DND-41 (cell line): ENCODE measurements at regions not wholly inside any gene's neighbourhood (a gene's known extent, or its start where the extent isn't known, plus 50 kb on each side); places are given as distances from the start of the nearest gene placed in this dataset.
"Not testable (repeated sequence)": the region's sequence is repeated elsewhere in the genome, so short reads cannot be mapped to it uniquely, and the experiment has no call there.

Experiments used
- ATAC-seq: fragments of 200-7000 bp; cut with Tn5 transposase; 3 replicates; pipeline ENCODE4 v1.9.1; 2021; ENCODE audit warnings: low read depth; ENCODE audit not compliant: insufficient read depth
- DNase-seq: peaks from one replicate; pipeline ENCODE4 v3.0.0-alpha.2; 2020
- H2AFZ ChIP-seq: 2 replicates; pipeline ENCODE4 v1.6.0; 2012; ENCODE audit warnings: low read depth, low read length
- H3K27ac ChIP-seq: 2 replicates; pipeline ENCODE4 v1.5.1; 2012; ENCODE audit warnings: low read length, inconsistent platforms
- H3K27me3 ChIP-seq: fragments of 200-600 bp; sonication (generic); 2 replicates; pipeline ENCODE4 v1.6.0; 2012; ENCODE audit warnings: low read length, mild to moderate bottlenecking, inconsistent platforms; ENCODE audit not compliant: insufficient read depth, poor library complexity
- H3K36me3 ChIP-seq: 2 replicates; pipeline ENCODE4 v1.5.1; 2012; ENCODE audit warnings: low read length, inconsistent platforms; ENCODE audit not compliant: insufficient read depth
- H3K4me1 ChIP-seq: 2 replicates; pipeline ENCODE4 v1.5.1; 2012; ENCODE audit warnings: mild to moderate bottlenecking, low read length; ENCODE audit not compliant: insufficient read depth
- H3K4me2 ChIP-seq: 2 replicates; pipeline ENCODE4 v1.6.0; 2012; ENCODE audit warnings: mild to moderate bottlenecking, moderate library complexity, low read length, inconsistent platforms; ENCODE audit not compliant: insufficient read depth
- H3K4me3 ChIP-seq, 2 experiments: fragments of 200-600 bp in 1 of 2; shearing (Covaris generic) in 1 of 2; 2 replicates each; pipeline ENCODE4 v1.5.1; 2012 to 2016; ENCODE audit warnings: inconsistent platforms in 2 of 2, low read length in 2 of 2, mild to moderate bottlenecking in 2 of 2, low read depth in 1 of 2, moderate library complexity in 1 of 2
- H3K79me2 ChIP-seq: 2 replicates; pipeline ENCODE4 v1.6.0; 2012; ENCODE audit warnings: low read length, inconsistent platforms; ENCODE audit not compliant: insufficient read depth
- H3K9ac ChIP-seq: 2 replicates; pipeline ENCODE4 v1.6.0; 2012; ENCODE audit warnings: low read depth, mild to moderate bottlenecking, inconsistent platforms, low read length, moderate library complexity
- H3K9me3 ChIP-seq: 2 replicates; pipeline ENCODE4 v1.5.1; 2012; ENCODE audit warnings: low read length, moderate library complexity, mild to moderate bottlenecking, inconsistent platforms; ENCODE audit not compliant: insufficient read depth, severe bottlenecking
- H4K20me1 ChIP-seq: 2 replicates; pipeline ENCODE4 v1.6.0; 2012; ENCODE audit warnings: low read length; ENCODE audit not compliant: insufficient read depth
- EZH2 ChIP-seq: IDR thresholded peaks from 3 replicates; pipeline ENCODE4 v1.6.1; 2012; ENCODE audit warnings: borderline replicate concordance, low read depth, mild to moderate bottlenecking, moderate library complexity, low read length, inconsistent platforms; ENCODE audit not compliant: severe bottlenecking
- TF ChIP-seq, protein P1 (sequence below): IDR thresholded peaks from 2 replicates; pipeline ENCODE4 v1.5.1; 2012; ENCODE audit warnings: borderline replicate concordance, low read length, moderate library complexity, mild to moderate bottlenecking; ENCODE audit not compliant: poor library complexity, severe bottlenecking; ENCODE audit errors: extremely low read depth

GRCh38 chr18:68397241-68398035 is 317.5 kb downstream of the TMX3 start:
- H3K9me3 ChIP-seq: no peaks in the 10 kb centered on the region
- no peak overlapping the region for H3K4me3 ChIP-seq
- no peaks in the 10 kb centered on the region for H3K79me2 ChIP-seq
- H2AFZ ChIP-seq: no peak overlapping the region
- no peak overlapping the region for H3K4me2 ChIP-seq
- H3K9ac ChIP-seq: no peak overlapping the region
- H3K27ac ChIP-seq: no peak overlapping the region
- no peak for DNase-seq
- no peak for ATAC-seq
- TF ChIP-seq EZH2: no peak
- TF ChIP-seq, protein P1, sequence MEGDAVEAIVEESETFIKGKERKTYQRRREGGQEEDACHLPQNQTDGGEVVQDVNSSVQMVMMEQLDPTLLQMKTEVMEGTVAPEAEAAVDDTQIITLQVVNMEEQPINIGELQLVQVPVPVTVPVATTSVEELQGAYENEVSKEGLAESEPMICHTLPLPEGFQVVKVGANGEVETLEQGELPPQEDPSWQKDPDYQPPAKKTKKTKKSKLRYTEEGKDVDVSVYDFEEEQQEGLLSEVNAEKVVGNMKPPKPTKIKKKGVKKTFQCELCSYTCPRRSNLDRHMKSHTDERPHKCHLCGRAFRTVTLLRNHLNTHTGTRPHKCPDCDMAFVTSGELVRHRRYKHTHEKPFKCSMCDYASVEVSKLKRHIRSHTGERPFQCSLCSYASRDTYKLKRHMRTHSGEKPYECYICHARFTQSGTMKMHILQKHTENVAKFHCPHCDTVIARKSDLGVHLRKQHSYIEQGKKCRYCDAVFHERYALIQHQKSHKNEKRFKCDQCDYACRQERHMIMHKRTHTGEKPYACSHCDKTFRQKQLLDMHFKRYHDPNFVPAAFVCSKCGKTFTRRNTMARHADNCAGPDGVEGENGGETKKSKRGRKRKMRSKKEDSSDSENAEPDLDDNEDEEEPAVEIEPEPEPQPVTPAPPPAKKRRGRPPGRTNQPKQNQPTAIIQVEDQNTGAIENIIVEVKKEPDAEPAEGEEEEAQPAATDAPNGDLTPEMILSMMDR: no peak
- H3K27me3 ChIP-seq: no peaks in the 10 kb centered on the region
- no peaks in the 10 kb centered on the region for H3K4me1 ChIP-seq
- H3K36me3 ChIP-seq: no peaks in the 10 kb centered on the region
- no peaks in the 10 kb centered on the region for H4K20me1 ChIP-seq

GRCh38 chr18:68394705-68395104 is 320.2 kb downstream of the TMX3 start:
- Histone ChIP-seq H2AFZ (no peak overlapping the region), H4K20me1 (no peaks in the 10 kb centered on the region), H3K27ac (no peak overlapping the region), H3K4me2 (no peak overlapping the region), H3K9ac (no peak overlapping the region), H3K4me3 (no peak overlapping the region), H3K79me2 (no peaks in the 10 kb centered on the region), H3K27me3 (no peaks in the 10 kb centered on the region), H3K36me3 (no peaks in the 10 kb centered on the region), H3K9me3 (no peaks in the 10 kb centered on the region), H3K4me1 (no peaks in the 10 kb centered on the region)
- DNase-seq (no peak), ATAC-seq (no peak)
- TF ChIP-seq EZH2: no peak
- TF ChIP-seq, protein P1: no peak

DNA sequence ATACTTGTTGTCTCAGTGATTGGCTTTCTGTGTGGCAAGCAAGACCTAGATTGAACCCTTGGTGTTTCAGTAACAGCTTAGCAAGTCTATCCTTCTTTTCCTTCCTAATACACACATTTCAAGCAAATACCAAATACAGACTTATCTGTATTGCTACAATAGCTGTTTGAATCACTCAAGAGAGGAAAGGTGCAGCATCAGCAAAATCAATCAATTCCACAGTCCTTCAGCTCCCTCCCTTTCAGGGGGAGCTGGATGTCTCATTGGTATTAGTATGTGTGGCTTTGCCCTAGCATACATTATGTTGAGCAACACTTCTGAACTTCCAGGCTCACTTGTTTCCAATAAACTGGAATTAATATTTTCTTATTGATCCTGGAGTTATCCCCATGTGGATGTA is 323.1 kb downstream of the TMX3 start:
- H3K27me3 ChIP-seq: no peaks in the 10 kb centered on the region
- H4K20me1 ChIP-seq: no peaks in the 10 kb centered on the region
- no peak overlapping the region for H3K4me2 ChIP-seq
- H3K27ac ChIP-seq: no peak overlapping the region
- ATAC-seq (no peak), DNase-seq (no peak)
- TF ChIP-seq, protein P1: no peak
- TF ChIP-seq EZH2: no peak
- H3K9ac ChIP-seq: no peak overlapping the region
- no peaks in the 10 kb centered on the region for H3K36me3 ChIP-seq
- H2AFZ ChIP-seq: no peak overlapping the region
- no peaks in the 10 kb centered on the region for H3K79me2 ChIP-seq
- no peaks in the 10 kb centered on the region for H3K4me1 ChIP-seq
- H3K4me3 ChIP-seq: no peak overlapping the region
- no peaks in the 10 kb centered on the region for H3K9me3 ChIP-seq

DNA sequence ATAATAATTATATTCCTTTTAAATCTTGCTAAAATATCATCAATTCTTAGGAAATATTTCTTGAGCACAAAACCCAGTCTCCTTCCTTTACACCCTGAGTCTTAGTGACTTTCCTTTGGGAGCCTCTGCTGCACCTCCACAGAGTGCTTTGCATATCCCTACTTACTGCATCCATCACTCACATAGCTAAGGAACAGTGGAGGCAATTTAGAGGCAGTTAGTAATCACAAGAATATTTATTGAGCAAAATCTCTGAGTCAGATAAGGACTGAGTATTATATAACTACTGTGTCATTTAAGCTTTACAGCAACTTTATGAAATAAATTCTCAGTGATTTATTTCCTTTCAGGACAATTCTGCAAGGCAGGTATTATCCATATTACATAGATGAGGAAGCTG is 327.7 kb downstream of the TMX3 start:
- Histone ChIP-seq H3K4me3 (no peak overlapping the region), H3K79me2 (no peaks in the 10 kb centered on the region), H3K36me3 (no peaks in the 10 kb centered on the region), H3K4me1 (no peaks in the 10 kb centered on the region), H3K27ac (no peak overlapping the region), H3K27me3 (no peaks in the 10 kb centered on the region), H3K9ac (no peak overlapping the region), H3K9me3 (no peaks in the 10 kb centered on the region), H3K4me2 (no peak overlapping the region), H2AFZ (no peak overlapping the region), H4K20me1 (no peaks in the 10 kb centered on the region)
- no peak for ATAC-seq
- DNase-seq: no peak
- TF ChIP-seq, protein P1: no peak
- no peak for TF ChIP-seq EZH2

GRCh38 chr18:68383979-68384378 is 330.9 kb downstream of the TMX3 start:
- not testable (repeated sequence) for H3K9ac ChIP-seq, H3K36me3 ChIP-seq, H4K20me1 ChIP-seq, H3K27ac ChIP-seq, DNase-seq, ATAC-seq, H3K4me1 ChIP-seq, H2AFZ ChIP-seq, H3K27me3 ChIP-seq, H3K4me3 ChIP-seq, H3K4me2 ChIP-seq, H3K9me3 ChIP-seq, H3K79me2 ChIP-seq
